Psoas muscle (tissue), 7 donors: ENCODE measurements at regions not wholly inside any gene's neighbourhood (a gene's known extent, or its start where the extent isn't known, plus 50 kb on each side); places are given as distances from the start of the nearest gene placed in this dataset.
"Not testable (repeated sequence)": the region's sequence is repeated elsewhere in the genome, so short reads cannot be mapped to it uniquely, and the experiment has no call there.

ENCODE experiments used
- ATAC-seq, 4 donors: fragments of 200-7000 bp; cut with Tn5 transposase; one replicate each; pipeline ENCODE4 v1.9.1; 2020; ENCODE audit warnings: moderate library complexity in 3 of 4, mild to moderate bottlenecking in 2 of 4
- DNase-seq, 2 donors: peaks; one replicate each; pipeline ENCODE4 v3.0.0-alpha.2; 2020
- H3K27ac ChIP-seq: fragments of 200-600 bp; one replicate; pipeline ENCODE4 v1.8.0; 2022
- H3K27me3 ChIP-seq, 3 donors: fragments of 200-600 bp in 1 of 3; one replicate each; pipeline versions ENCODE4 v1.6.1 to v1.8.0; 2013 to 2022; ENCODE audit warnings: low read length in 2 of 3, mild to moderate bottlenecking in 2 of 3, moderate library complexity in 1 of 3; ENCODE audit not compliant: insufficient read depth in 3 of 3
- H3K36me3 ChIP-seq, 2 donors: fragments of 200-600 bp in 1 of 2; one replicate each; pipeline versions ENCODE4 v1.6.1 to v1.8.0; 2013 to 2022; ENCODE audit warnings: low read depth in 1 of 2, mild to moderate bottlenecking in 1 of 2, moderate library complexity in 1 of 2; ENCODE audit not compliant: insufficient read depth in 1 of 2
- H3K4me1 ChIP-seq: fragments of 200-600 bp; one replicate; pipeline ENCODE4 v1.8.0; 2022
- H3K4me3 ChIP-seq: fragments of 200-600 bp; one replicate; pipeline ENCODE4 v1.8.0; 2022; ENCODE audit warnings: mild to moderate bottlenecking
- H3K9me3 ChIP-seq: fragments of 200-600 bp; one replicate; pipeline ENCODE4 v1.8.0; 2022
- CTCF ChIP-seq: fragments of 200-600 bp; IDR thresholded peaks from one replicate; pipeline ENCODE4 v1.8.0; 2022; ENCODE audit warnings: antibody characterized with exemption
- WGBS, 3 donors: extraction: QIAGEN DNeasy Blood & Tissue Kit; methylation state at CpG; one replicate each; pipeline versions ENCODE4 v1.1.6 to v1.1.7; 2013; 5-methylcytosine and 5-hydroxymethylcytosine counted together
- intact Hi-C, 2 donors: fragments of 100-400 bp; cut with DNase I; formaldehyde crosslinking; loops; one replicate each; pipeline versions ENCODE4 v1.11.0 to v1.14.2; 2022
- donor health status: healthy with polysubstance abuse.
- donor health status: DM: no; HTN: no; CAD: no; lungs with moderate emphysema.
- donor health status: Bipolar disorder and iron deficiency.
- donor health status: healthy.
- donor health status: DM: yes; HTN: yes; CAD: no.
- donor health status: DM: no; HTN: no; CAD: no.
- donor health status: DM: yes; HTN: yes; CAD: no.

GRCh38 chr6:121549736-121550135 lies 114.3 kb downstream of the GJA1 start:
- ATAC-seq (no peak), DNase-seq (no peak)
- intact Hi-C loops: no loop called here
- Histone ChIP-seq H3K27me3 (no peaks in the 10 kb centered on the region), H3K4me1 (no peaks in the 10 kb centered on the region), H3K27ac (no peak overlapping the region), H3K9me3 (no peaks in the 10 kb centered on the region), H3K4me3 (no peak overlapping the region), H3K36me3 (no peaks in the 10 kb centered on the region)
- TF ChIP-seq CTCF: no peak
- WGBS, 3 donors: 45 to 59% (median 51%) methylated on average over 3 of the region's 3 CpGs

- Histone ChIP-seq H3K9me3 (no peaks in the 10 kb centered on the region), H3K4me1 (no peaks in the 10 kb centered on the region), H3K4me3 (no peak overlapping the region), H3K27ac (no peak overlapping the region), H3K36me3 (no peaks in the 10 kb centered on the region), H3K27me3 (no peaks in the 10 kb centered on the region)
- WGBS, 3 donors: 95 to 98% (median 96%) methylated on average over 3 of the region's 3 CpGs
- no peak for DNase-seq
- no peak for TF ChIP-seq CTCF
- intact Hi-C loops: no loop called here
- ATAC-seq: no peak
Measured at GRCh38 chr6:121550491-121551010, 115.1 kb downstream of the GJA1 start.

- no peak for ATAC-seq
- no peak for TF ChIP-seq CTCF
- intact Hi-C loops: loop anchor here in 1 of 2 donors (5.0 kb wide), 1 partner anchor 1502 kb away; no protein-coding TSS in a partner anchor
- 91 to 94% (median 92%) methylated on average over 4 of the region's 4 CpGs for WGBS, 3 donors
- DNase-seq: no peak
- H3K4me3 ChIP-seq: no peak overlapping the region
- no peaks in the 10 kb centered on the region for H3K36me3 ChIP-seq
- no peaks in the 10 kb centered on the region for H3K27me3 ChIP-seq
- H3K9me3 ChIP-seq: no peaks in the 10 kb centered on the region
- H3K4me1 ChIP-seq: no peaks in the 10 kb centered on the region
- H3K27ac ChIP-seq: no peak overlapping the region
Measured at GRCh38 chr6:121555201-121555600, 119.8 kb downstream of the GJA1 start.

GRCh38 chr6:121556149-121556548 lies 120.7 kb downstream of the GJA1 start:
- not testable (repeated sequence) for H3K36me3 ChIP-seq, H3K4me3 ChIP-seq, ATAC-seq, DNase-seq, H3K4me1 ChIP-seq, H3K27ac ChIP-seq, H3K27me3 ChIP-seq, H3K9me3 ChIP-seq
- 81 to 87% (median 87%) methylated on average over 3 of the region's 3 CpGs for WGBS, 3 donors
- intact Hi-C loops: loop anchor here in 1 of 2 donors (5.0 kb wide), 1 partner anchor 1501 kb away; no protein-coding TSS in a partner anchor

- intact Hi-C loops: loop anchor here in 1 of 2 donors (5.0 kb wide), 1 partner anchor 1500 kb away; no protein-coding TSS in a partner anchor
- Histone ChIP-seq H3K4me3 (no peak overlapping the region), H3K4me1 (no peaks in the 10 kb centered on the region), H3K27me3 (no peaks in the 10 kb centered on the region), H3K9me3 (no peaks in the 10 kb centered on the region), H3K36me3 (no peaks in the 10 kb centered on the region), H3K27ac (no peak overlapping the region)
- ATAC-seq (no peak), DNase-seq (no peak)
- 79 to 85% (median 85%) methylated on average over 2 of the region's 2 CpGs for WGBS, 3 donors
- TF ChIP-seq CTCF: no peak
Measured at GRCh38 chr6:121557146-121557940, 121.9 kb downstream of the GJA1 start.
